GM12875 (cell line): ENCODE measurements at regions not wholly inside any gene's neighbourhood (a gene's known extent, or its start where the extent isn't known, plus 50 kb on each side); places are given as distances from the start of the nearest gene placed in this dataset.
"Not testable (repeated sequence)": the region's sequence is repeated elsewhere in the genome, so short reads cannot be mapped to it uniquely, and the experiment has no call there.

Source experiments
- H3K4me3 ChIP-seq: one replicate; pipeline ENCODE4 v1.5.1; 2011; ENCODE audit warnings: low read depth, low read length, control low read depth
- CTCF ChIP-seq: IDR thresholded peaks from 2 replicates; pipeline ENCODE4 v1.5.1; 2011; ENCODE audit warnings: low read depth, mild to moderate bottlenecking, control low read depth, inconsistent platforms, low read length, moderate library complexity, borderline replicate concordance; ENCODE audit not compliant: insufficient read depth

- H3K4me3 ChIP-seq: no peak overlapping the region
- TF ChIP-seq CTCF: no peak
Observed at GRCh38 chr2:64889803-64890202, 99.4 kb upstream of the SLC1A4 start.

GRCh38 chr2:64896572-64896971 is 92.6 kb upstream of the SLC1A4 start:
- not testable (repeated sequence) for H3K4me3 ChIP-seq

GRCh38 chr2:64899081-64899865 is 89.9 kb upstream of the SLC1A4 start:
- no peak for TF ChIP-seq CTCF
- H3K4me3 ChIP-seq: no peak overlapping the region

- H3K4me3 ChIP-seq: not testable (repeated sequence)
Observed at GRCh38 chr2:64899876-64900275, 89.3 kb upstream of the SLC1A4 start.

GRCh38 chr2:64904413-64905329 is 84.5 kb upstream of the SLC1A4 start:
- no peak overlapping the region for H3K4me3 ChIP-seq
- no peak for TF ChIP-seq CTCF

- TF ChIP-seq CTCF: 0 out of 2 replicates have a peak, but pooled peaks have one; percentile 15
- no peak overlapping the region for H3K4me3 ChIP-seq
Observed at GRCh38 chr2:64905338-64906024, 83.7 kb upstream of the SLC1A4 start.

- no peak for TF ChIP-seq CTCF
- no peak overlapping the region for H3K4me3 ChIP-seq
Observed at GRCh38 chr2:64906853-64907536, 82.2 kb upstream of the SLC1A4 start.
